NCI-H748 treated with DMSO at 0.1 percent for 48 hours (cell line): ENCODE measurements at regions not wholly inside any gene's neighbourhood (a gene's known extent, or its start where the extent isn't known, plus 50 kb on each side); places are given as distances from the start of the nearest gene placed in this dataset.

Source experiments
- DNase-seq: peaks from one replicate; lab custom pipeline; 2025; lab: John Stamatoyannopoulos, UW

DNA sequence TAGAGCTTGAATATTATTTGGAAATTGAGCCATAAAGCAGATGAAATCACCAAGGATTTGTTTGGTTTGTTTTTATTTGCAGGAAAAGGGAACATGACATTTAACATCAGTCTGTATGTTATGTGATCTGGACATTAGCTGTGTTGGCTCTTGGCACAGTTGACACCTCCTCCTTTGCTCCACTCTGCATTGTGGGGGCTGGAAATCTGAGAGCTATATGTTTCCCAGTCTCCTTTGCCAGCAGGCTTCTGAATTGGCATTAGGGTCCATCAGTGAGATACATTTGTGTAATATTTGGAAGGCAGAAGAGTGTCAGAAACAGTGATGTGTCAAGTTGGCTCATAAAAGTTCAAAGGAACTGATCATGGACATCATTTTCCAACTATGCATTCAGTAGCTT lies 322.1 kb upstream of the ATP2B1 start:
- DNase-seq, result no peak

DNA sequence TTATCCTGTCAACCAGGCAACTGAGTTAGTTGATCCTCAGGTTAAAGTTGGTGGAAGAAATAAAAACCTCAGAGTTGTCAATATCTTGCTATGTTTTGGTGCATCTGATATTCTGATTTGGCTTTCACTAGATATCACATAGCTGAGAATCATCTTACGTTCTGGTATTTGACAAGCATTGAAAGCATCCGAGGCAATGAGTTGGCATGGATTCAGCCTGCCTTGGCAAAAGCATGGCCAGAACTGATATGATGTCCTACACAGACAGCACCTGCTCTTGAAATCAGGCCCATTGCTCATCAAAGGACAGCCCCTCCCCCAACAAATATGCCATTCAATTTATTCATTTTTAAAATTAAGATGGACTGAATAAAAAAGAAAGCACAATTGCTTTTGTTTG lies 320.7 kb upstream of the ATP2B1 start:
- no peak for DNase-seq

DNA sequence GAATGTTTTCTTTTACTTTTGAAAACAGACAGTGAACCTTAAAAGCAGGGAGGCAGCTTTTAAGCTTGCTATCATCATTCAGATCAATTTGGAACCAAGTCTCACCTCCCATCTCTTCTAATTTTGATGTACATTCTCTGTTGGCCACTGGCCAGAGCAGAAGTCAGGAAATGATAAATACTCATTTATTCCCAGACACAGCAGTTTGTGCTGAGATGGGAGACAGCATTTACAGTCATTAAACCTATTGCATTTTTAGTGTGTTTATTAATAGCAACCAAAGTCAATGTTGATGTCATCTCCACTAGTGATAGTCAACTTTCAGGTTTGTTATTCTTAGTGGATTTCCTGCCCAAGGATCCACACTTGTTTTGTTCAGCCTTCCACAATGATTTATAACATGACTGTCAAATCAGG lies 320.0 kb upstream of the ATP2B1 start:
- DNase-seq, result peak; percentile 21

DNA sequence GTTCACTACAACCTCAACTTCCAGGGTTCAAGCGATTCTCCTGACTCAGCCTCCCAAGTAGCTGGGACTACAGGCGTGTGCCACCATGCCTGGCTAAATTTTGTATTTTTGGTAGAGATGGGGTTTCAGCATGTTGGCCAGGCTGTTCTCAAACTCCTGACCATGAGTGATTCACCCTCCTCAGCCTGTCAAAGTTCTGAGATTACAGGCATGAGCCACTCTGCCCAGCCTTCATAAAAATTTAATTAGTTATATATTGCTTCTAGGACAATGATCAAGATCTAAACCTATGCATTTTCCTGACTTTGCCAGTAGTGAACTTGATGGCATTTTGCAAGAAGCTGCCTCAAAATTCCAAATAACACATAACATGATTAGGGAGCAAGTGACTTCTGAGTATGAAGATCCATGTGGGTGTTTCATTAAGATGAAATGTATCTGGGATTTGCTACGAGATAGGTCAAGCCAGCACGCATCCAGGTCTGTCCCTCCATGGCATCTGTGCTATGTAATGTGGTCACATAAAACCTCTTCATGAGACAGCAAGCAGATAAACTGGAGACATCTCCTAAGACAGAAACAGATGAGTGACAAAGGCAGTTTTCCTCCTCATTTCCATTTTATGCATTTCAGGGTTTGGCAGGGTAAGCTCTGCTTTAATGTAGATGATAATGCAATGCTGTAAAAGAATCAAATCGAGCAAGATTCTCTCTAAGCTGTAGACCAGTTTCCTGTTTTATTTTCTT lies 319.4 kb upstream of the ATP2B1 start:
- no peak for DNase-seq

DNA sequence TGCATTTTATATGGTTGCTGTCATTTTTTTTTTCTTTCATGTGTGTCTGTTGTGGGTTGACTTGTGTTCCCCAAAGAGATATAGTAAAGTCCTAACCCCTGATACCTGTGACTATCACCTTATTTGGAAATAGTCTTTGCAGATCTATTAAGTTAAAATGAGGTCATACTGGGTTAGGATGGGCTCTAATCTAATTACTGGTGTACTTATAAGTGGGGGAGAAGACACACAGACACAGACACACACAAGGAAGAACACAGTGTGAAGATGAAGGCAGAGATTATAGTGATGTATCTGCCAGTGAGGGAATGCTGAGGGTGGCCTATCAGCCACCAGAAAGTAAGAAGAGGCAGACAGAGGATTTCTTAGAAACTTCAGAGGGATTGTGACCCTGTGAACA lies 318.4 kb upstream of the ATP2B1 start:
- no peak for DNase-seq

DNA sequence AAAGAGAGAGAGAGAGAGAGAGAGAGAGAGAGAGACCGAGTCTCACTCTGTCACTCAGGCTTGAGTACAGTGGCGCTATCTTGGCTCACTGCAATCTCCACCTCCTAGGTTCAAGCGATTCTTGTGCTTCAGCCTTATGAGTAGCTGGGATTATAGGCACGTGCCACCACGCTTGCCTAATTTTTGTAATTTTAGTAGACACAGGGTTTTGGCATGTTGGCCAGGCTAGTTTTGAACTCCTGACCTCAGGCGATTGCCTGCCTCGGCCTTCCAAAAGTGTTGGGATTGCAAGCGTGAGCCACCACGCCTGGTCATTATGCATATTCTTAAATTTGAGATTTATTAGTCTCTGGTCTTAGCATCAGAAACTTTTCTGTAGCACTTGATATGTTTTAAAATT lies 317.9 kb upstream of the ATP2B1 start:
- no peak for DNase-seq

DNA sequence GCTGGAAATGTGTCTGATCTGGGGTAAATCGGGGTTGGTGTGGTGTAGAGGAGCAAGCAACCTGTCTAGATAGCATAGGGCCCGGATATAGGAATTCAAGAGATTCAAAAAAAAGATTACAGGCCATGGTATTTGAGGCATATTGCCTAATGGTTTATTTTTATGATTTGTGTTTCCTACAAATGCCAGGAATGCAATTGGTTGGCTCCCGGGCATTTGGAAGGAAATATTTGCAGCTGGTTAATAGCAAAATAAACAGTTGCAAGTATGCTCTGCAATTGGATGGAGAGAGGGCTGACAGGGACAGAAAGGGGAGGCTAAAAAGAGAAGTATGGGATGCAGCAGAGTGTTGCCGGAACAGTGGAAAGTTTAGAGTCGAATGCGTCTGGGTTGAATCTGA lies 315.6 kb upstream of the ATP2B1 start:
- no peak for DNase-seq

DNA sequence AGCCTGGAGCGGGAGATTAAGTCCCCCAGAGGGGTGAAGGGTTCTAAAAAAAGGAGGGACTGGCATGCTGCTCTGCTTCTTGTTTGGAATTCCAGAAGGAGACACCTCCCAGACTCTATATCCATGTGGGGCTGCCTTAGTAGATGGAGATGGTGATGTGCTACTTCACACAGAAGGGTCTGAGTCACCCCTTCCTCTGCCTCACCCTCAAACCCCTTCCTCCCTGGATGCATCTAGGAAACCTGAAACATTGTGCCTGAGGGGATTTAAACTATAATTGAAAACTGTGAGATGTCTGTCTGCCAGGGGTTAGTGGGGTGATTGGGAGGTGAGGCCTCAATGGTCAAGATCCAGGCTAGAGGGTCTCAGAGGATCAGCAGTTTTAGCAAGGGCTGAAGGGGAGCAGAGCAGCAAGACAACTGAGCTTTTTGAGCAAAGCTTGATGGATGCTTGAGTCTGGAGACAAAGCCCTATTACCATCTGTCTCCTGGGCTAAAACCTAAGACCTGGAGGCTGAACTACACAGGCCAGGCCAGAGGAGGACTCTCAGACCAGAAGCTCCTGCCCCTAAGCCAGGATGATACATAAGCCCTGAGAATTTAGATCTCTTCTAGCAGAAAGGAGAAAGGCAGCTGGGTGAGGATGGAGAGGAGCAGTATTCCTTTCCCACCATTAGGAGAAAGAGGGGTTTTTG lies 314.7 kb upstream of the ATP2B1 start:
- DNase-seq, result no peak

DNA sequence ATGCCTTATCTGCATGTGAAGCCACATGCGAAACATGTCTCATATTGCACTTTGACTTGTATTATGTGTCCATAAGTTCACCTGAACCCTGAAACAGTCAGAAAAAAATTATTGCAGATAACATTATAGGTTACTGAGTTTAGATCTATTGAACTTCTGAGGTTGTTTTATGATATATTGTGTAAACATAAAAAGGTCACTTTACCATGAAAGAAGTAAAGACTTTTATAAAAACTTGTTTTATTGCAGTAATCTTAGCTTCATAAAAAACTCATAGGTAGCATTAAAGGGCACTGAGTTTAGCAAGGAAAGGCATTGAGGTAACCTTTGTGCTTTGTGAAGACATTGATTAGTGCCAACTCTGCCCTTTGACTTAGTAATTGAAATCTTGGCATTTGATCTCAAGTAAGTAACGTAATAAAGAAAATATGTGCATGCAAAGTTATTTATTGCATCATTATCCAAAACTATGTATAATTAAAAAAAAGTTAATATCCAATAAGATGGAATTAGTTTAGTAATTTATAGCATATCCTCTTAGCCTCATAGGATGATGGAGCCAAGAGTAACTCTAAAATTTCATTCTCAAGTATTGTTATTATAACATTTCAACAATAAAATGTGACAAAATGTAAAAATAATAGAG lies 313.3 kb upstream of the ATP2B1 start:
- no peak for DNase-seq

DNA sequence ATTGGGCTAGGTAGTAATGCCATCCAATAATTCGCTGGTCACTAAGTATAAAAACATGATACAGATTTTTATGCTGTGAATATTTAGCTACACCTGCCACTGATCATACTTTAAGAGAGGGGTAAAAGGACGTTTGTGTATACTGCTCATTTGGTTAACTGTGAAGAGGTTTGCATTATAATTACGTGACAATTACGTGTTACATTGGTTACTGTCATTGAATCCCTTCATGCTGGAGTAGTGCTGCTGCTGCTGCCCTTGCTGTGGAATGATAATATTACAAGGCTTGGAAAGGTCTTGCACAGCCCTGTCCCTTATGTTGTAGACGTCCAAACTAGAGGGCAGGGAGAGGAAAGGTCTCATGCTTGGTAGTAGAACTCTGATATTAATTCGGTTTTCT lies 312.2 kb upstream of the ATP2B1 start:
- no peak for DNase-seq

DNA sequence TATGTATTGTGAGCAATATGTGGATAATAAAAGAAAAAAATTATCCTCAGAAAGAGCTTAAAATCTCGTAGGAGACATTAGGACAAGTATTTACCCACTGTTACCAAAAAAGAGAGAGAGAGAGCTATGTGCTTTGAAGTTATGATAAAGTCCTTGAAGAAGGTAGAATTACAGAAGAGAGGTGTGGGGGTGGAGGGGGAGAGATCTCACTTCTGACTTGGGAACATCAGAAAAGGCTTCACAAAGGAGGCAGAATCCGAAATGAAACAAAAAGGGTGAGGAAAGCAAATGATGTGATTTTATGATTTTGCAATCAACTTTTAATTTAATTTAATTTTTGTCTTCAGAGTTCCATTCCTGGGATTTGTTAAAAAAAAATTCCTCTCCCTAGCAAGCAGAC lies 311.8 kb upstream of the ATP2B1 start:
- no peak for DNase-seq

DNA sequence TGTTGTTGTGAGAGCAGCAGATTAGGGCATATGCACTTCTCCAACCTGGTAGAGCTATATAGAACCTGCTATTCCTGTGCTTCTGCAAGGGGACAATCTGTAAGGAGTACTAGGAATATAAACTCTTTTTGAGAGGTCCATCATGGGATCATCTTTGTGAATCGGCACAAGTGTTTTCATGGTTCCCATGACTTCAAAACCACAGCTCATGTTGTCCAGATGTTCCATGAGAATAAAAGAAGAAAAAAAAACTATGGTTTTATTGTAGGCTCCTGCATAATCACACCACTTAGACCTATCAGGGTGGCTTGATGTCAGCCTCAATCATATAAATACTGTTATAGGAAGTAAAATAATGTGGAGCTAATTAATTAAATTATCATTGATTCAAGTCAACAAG lies 311.4 kb upstream of the ATP2B1 start:
- no peak for DNase-seq

DNA sequence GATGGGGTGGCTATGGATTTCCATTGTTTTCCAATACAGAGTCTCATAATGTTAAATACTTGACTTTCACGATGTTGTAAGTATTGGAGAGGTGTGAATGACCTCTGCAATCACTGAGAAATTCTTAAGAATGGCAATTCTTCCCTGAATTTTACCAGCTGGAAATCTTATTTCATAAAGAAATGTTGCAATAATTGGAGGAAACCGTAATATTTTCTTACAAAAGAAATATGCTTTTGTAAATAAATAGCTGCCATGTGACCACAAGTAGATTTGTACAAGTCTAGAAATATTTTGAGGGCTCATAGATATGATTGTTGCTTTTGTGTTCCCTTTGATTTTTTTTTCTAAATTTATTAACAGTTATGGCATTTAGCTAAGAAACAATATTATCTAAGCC lies 308.7 kb upstream of the ATP2B1 start:
- DNase-seq, result no peak

DNA sequence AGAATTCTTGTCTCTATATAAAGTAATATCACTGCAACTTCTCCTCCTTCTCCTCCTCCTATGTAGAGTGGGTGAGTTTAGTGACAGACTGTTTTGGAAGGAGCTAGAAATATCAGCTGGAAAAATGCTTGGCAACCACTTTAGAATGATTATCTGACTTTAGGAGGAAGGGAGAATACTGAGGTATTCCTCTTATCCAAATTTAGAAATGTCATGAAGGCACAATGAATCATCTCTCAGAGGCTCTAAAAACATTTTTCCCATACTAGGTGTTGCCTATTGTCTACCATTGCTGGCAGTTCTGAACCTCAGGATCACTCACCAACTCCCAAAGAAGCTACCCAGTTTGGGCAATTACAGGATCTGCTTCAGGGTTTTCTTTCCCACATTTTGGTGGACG lies 306.6 kb upstream of the ATP2B1 start:
- no peak for DNase-seq

DNA sequence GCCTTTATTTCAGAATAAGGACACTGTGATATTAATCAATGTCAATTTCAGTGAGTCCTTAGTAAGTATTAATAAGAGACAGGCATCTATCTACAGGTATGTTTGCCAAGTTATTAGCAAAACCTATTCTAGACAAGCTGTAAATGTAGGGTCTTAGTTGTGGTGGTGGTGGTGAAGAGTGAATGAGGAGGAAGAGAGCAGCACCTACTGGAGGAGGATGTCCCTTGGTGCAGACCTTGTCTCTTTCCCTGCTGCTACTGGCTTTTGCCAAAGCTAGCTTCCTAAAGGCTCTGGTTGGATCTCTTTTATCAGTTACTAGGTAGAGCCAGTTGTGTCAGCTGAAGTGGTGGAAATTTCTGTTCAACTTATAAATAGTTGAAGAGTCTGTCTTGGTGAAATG lies 304.8 kb upstream of the ATP2B1 start:
- DNase-seq, result peak; percentile 28

DNA sequence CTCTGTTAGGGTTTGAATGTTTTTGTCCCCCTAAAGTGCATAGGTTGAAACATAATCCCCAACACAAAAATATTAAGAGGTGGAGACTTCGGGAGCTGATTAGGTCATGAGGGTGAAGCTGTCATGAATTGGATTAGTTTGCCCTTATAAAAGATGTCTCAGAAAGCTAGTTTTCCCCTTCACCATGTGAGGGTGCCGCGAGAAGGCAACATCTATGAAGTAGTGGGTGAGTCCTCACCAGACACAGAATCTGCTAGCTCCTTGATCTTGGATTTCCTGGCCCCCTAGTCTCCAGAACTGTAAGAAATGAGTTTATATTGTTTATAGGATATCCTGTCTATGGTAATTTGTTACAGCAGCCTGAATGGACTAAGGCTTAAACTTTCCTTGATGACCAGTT lies 301.5 kb upstream of the ATP2B1 start:
- no peak for DNase-seq

DNA sequence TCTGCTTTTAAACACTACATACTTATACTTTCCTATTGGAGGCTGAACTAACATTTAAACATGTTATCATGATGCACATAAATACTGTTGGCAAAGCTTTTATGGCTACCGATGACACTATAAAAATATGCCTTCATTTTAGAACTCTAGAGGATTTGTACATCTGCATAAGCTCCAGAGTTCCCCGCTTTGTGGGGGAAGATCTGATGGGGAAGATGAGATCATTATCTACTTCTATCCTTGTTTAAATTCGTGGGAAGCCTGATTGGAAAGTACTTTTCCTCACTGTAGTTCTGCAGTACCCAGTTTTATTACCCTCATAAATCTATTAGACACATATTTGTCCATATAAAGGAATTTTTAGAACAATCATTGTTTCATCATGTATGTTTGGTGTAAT lies 299.6 kb upstream of the ATP2B1 start:
- no peak for DNase-seq

DNA sequence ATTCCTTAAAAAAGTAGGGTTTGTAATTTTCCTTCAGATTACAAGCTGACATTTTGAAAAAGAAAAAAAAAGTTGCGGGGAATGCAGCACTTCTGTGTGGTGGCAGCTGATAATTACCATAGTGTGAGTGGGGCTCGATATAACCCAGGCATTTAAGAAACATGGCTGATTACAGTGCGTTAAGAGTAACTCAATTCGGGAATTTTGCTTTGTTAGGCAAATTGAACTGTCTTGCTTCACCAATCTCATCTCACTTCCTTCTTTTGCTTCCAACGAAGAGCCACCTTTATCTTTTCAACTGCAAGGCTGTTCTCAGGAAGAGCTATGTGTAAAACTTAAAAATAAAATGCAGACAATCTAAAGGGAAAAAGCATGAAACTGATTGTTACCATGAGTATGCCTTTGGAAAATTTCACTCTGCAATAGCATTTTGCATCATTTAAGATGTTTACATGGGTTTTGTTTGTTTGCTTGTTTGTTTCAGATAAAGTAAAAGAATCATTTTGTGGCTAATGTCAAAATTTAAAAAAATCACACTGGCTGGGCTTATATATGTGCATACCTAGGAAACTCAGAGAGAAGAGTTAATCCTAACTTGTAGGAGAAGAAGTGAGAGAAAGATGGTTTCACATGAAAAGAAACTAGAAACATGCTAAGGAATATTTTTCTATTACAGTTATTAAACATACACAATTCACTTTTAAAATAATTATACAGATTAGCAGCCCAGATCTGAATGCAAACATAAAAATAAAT lies 295.9 kb upstream of the ATP2B1 start:
- DNase-seq, result no peak

DNA sequence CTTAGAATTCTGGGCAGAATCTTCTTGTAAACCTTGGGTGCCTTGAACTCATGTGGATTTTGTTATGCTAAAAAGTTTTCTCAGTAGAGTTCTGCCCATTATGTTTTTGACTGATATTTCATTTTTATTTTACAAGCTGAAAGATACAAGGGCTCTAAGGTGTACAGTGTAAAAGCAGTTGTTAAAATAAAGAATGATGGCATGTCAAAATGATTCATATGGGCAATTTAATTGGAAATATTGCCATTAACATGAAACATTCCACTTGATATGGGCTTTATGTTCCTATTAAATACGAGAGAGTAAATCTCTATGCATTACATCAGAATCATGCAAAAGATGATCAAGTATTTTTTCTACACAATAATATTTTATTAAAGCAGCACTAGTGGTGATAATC lies 295.1 kb upstream of the ATP2B1 start:
- DNase-seq, result no peak

DNA sequence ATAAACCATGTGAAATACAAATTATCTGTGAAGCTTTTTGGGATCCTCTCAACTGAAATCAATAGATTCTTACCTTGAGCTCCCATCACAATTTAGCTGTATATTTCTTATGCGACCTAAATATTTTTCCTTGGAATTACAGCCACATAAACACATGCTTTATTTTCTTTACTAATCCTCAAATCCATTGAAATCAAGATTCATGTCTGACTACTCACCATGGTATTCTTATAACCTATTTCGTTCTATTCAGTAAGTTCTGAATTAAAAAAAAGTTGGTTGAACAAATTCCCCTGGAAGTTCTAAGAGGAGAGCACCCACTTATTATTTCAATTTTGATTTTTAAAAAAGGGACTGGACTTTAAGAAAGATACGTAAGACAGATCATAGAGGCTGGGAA lies 292.1 kb upstream of the ATP2B1 start:
- DNase-seq, result no peak

DNA sequence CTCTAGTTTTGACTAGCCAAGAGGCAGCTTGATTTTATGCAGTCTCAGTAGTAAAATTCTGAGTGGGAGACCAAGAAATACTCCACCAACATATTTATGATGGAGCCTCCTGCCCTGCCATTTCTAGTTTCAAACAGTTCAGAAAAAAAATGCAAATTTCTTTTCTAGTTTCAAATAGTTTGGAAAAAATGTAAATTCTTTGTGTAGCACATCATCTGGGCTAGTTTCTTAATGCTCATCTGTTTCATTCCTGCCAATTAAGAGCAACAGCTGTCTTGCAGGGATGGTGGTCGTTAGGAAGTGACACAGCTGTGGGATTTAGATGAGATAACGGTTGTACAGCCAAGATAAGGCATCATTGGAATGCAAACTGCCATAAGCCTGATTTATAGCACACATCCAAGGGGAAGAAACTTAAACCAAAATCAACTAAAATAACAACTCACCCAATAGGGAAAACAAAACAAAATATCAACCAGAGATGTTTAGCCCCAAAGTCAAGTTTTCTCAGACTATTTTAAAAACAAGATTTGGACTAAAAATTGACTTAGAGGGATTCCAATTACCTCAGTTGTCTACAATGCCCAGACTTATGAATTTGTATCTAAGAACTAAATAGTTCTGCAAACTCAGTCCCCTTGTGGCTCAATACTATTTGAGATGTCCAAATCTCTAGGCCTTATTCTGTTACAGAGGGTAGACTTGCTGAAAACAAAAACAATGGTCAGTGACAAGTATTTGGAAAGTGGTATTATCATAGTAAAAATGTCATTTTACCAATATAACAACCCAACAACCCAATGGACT lies 291.3 kb upstream of the ATP2B1 start:
- DNase-seq, result no peak

DNA sequence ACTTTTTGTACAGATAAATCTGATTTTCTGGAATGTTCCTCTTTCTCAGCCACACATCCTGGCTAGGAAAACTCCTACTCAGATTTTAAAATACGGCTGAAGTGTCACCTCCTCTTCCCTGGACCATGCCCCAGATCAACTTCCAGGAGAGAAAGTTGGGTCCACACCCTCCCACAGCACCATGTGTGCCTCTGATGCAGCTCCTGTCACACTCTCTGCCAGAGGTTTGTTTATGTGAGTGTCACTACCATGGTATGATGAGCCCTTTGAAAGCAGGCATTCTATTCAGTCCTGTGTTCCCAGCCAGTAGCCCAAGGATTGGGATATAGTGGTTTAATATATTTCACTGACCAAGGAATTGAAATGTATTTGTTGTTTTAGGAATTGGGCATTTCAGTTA lies 287.2 kb upstream of the ATP2B1 start:
- no peak for DNase-seq
